Lung microvascular endothelial cell (primary cell): ENCODE measurements at regions not wholly inside any gene's neighbourhood (a gene's known extent, or its start where the extent isn't known, plus 50 kb on each side); places are given as distances from the start of the nearest gene placed in this dataset.

Source experiments
- DNase-seq, 2 donors: peaks; one replicate each; pipeline versions ENCODE4 v3.0.0 to v3.0.0-alpha.2; 2010; ENCODE audit warnings: low read depth in 2 of 2

- no peak for DNase-seq
Observed at GRCh38 chr17:13088666-13089065, 70.8 kb upstream of the ELAC2 start.

- no peak for DNase-seq
Observed at GRCh38 chr17:13087802-13088201, 70.0 kb upstream of the ELAC2 start.

GRCh38 chr17:13086142-13086769 lies 68.4 kb upstream of the ELAC2 start:
- DNase-seq: no peak

- no peak for DNase-seq
Observed at GRCh38 chr17:13085578-13085977, 67.8 kb upstream of the ELAC2 start.

- DNase-seq: no peak
Observed at GRCh38 chr17:13084420-13084819, 66.6 kb upstream of the ELAC2 start.

GRCh38 chr17:13078591-13079385 lies 61.0 kb upstream of the ELAC2 start:
- DNase-seq: no peak

GRCh38 chr17:13076905-13077304 lies 59.1 kb upstream of the ELAC2 start:
- no peak for DNase-seq

GRCh38 chr17:13074026-13074425 lies 56.2 kb upstream of the ELAC2 start:
- DNase-seq: no peak

- no peak for DNase-seq
Observed at GRCh38 chr17:13073018-13073417, 55.2 kb upstream of the ELAC2 start.

- no peak for DNase-seq
Observed at GRCh38 chr17:13070732-13071131, 52.9 kb upstream of the ELAC2 start.

- no peak for DNase-seq
Observed at GRCh38 chr17:13067629-13068303, 49.9 kb upstream of the ELAC2 start.
